ENCODE measurements at regions not wholly inside any gene's neighbourhood (a gene's known extent, or its start where the extent isn't known, plus 50 kb on each side); places are given as distances from the start of the nearest gene placed in this dataset.
"Not testable (repeated sequence)": the region's sequence is repeated elsewhere in the genome, so short reads cannot be mapped to it uniquely, and the experiment has no call there.

DNA sequence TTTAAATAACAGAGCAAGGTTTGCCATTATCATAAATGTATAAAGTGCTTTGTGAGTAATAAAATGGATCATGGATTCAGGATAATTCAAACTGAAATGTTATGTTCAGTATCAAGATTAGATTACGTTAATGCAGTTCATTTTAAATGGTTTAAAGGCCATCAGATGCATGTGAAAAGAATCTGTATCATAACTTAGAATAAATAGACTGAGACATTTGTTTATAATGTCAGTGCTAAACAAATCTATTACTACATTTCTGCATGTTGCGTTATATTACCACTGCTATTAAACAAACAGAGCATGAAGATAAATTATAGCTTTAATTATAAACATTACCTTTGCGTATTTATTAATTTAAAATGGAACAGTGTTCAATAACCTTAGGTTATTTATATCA, 160.2 kb downstream of the TOX3 start:
- no peak for DNase-seq (ENCODE audit: low read depth)

- DNase-seq (ENCODE audit: low read depth), result no peak
These were observed 162.6 kb downstream of the TOX3 start for GRCh38 chr16:52384378-52384777.

- no peak for DNase-seq (ENCODE audit: low read depth)
These were observed 163.2 kb downstream of the TOX3 start for GRCh38 chr16:52383640-52384292.

GRCh38 chr16:52383119-52383518, 163.8 kb downstream of the TOX3 start:
- DNase-seq (ENCODE audit: low read depth), result no peak

- DNase-seq (ENCODE audit: low read depth), result no peak
These were observed 167.4 kb downstream of the TOX3 start for GRCh38 chr16:52379551-52379950.

DNA sequence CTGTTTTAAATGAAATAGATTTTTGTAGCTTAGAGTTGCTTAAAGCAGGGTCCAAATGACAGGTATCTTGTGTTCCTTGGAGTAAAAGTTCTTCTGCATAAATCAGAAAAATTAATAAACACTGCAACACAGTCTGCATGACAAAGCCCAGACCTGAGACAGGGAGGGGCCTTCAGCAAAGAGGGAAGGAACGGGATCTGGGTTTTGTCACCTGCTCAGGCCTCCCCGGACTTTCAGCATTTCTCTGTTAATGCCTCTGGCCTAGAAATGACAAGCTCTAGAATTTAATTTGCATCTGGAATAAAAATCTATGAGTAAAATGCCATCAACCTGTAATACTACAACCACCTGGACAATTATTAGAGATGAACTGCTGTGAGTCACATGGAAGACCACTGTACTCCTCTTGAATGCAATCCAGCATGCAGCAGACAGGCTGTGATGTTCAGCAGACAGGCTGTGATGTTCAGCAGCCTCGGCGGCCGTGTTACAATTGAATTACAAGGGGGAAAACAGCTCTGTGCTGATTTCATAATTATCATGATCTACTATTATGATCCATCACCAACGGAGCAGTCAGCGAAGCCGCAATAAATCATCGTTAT, 170.2 kb downstream of the TOX3 start:
- no peak for DNase-seq (ENCODE audit: low read depth)

DNA sequence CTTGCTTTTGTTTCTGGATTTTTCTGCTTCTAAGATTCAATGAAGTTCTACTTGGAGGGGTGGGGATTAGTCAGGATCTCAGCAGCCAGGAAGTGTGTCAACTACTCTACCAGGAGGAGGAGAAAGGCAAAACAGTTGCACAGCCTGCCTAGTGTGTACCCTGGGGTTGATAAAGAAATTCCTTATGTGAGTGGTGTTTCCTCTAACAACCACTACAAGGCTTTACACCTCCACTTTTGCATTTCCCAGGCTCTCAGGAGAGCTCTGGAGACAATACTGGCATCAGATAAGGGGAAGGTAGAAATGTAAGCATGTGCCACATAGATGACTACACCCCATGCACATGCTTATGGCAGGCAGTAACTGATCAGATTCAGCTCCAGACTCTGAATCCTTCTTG, 174.6 kb downstream of the TOX3 start:
- no peak for DNase-seq (ENCODE audit: low read depth)

GRCh38 chr16:52368859-52369258, 178.1 kb downstream of the TOX3 start:
- no peak for DNase-seq (ENCODE audit: low read depth)

DNA sequence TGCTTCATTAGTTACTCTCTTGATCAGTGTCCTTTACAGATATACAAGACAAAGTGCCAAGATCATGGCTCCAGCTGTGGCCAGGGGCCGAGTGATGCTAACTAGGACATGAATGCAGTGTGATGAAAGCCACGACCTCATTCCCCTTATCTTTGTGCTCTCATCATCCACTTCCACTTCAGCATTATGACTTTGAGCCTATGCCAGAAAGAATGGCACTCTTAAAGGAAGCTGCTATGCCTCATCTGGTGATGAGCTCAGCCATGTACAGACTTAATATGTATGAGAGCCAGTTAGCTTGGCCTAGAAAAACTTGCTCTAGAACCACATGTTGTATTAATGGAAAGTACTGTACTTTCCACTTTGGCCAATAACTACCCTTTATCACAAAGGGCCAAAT, 179.1 kb downstream of the TOX3 start:
- DNase-seq (ENCODE audit: low read depth), result no peak

- DNase-seq (ENCODE audit: low read depth), result no peak
These were observed 180.0 kb downstream of the TOX3 start for GRCh38 chr16:52366983-52367382.

- DNase-seq (ENCODE audit: low read depth), result no peak
These were observed 182.4 kb downstream of the TOX3 start for GRCh38 chr16:52364500-52364899.

GRCh38 chr16:52363082-52363481, 183.9 kb downstream of the TOX3 start:
- no peak for DNase-seq (ENCODE audit: low read depth)

DNA sequence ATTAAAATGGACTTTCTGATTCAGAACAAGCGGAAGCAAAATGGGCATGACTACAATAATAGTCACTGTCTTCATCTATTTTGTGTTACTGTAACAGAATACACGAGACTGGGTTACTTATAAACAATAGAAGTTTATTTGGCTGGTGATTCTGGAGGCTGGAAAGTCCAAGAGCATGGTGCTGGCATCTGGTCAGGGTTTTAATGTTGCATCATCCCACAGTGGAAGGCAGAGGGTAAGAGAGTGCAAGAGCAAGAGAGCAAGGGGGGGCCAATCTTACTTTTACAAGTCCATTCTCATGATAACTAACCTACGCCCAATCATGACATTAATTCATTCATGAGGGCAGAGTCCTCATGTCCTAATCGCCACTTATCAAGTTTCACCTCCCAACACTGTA, 189.2 kb downstream of the TOX3 start:
- DNase-seq (ENCODE audit: low read depth), result no peak

DNA sequence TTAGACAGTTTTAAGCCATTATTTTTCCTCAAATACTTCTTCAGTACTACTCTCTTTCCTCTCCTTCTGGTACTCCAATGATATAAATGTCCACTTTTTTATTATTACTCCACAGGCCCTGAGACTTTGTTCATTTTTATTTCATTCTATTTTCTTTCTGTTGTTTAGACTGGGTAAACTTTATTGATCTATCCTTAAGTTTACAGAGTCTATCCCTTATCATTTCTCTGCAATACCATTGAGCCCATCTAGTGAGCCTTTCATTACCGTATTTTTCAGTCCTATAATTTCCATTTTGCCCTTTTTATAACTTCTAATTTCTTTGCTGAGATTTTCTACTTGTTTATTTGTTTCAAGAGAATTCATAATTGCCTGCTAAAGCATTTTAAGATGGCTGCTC, 193.7 kb downstream of the TOX3 start:
- no peak for DNase-seq (ENCODE audit: low read depth)

- DNase-seq (ENCODE audit: low read depth), result no peak
These were observed 195.5 kb downstream of the TOX3 start for GRCh38 chr16:52351451-52351850.

DNA sequence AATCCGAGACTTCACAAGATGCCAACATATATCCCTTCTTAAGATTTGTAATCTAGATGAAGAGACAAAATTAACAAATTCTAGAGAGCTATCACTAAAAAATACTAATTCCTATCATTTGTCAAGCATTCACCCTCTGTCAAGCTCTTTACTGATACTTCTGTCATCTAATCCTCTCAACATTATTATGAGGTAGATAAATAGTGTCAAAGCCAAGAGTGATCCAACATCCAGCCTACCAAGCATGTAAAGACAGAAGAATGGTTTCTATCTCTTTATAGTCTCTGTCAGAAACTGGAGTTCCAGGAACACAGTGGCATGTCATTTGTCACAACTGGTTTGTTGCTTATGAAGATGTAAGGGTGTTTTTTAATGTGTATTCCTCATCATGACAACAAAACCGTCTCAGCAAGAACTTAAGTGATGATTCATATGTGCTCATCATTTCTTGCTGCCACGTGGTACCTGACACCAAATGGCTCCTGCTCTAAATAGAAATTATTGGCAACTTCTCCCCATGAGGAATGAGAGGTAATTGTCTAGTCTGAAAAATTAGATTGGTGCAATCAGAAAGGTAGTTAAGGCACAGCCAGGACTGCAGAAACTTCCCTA, 196.8 kb downstream of the TOX3 start:
- DNase-seq (ENCODE audit: low read depth), result no peak

DNA sequence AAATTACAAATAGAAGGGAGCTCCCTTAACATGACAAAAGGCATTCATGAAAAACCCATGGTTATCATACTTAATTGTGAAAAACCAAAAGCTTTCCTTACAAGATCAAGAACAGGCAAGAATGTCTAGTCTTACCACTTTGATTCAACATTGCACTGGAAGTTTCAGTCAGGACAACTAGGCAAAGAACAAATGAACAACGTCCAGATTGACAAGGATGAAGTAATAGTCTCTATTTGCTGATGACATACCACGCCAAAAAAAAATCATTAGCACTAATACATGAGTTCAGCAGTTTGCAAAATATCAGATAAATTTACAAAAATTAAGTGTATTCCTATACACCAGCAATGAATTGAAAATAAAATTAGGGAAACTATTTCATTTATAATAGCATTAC, 200.2 kb downstream of the TOX3 start:
- no peak for DNase-seq (ENCODE audit: low read depth)

- DNase-seq (ENCODE audit: low read depth), result not testable (repeated sequence)
These were observed 213.3 kb downstream of the TOX3 start for GRCh38 chr16:52333673-52334072.

GRCh38 chr16:52320930-52321439, 226.0 kb downstream of the TOX3 start:
- DNase-seq (ENCODE audit: low read depth), result no peak

DNA sequence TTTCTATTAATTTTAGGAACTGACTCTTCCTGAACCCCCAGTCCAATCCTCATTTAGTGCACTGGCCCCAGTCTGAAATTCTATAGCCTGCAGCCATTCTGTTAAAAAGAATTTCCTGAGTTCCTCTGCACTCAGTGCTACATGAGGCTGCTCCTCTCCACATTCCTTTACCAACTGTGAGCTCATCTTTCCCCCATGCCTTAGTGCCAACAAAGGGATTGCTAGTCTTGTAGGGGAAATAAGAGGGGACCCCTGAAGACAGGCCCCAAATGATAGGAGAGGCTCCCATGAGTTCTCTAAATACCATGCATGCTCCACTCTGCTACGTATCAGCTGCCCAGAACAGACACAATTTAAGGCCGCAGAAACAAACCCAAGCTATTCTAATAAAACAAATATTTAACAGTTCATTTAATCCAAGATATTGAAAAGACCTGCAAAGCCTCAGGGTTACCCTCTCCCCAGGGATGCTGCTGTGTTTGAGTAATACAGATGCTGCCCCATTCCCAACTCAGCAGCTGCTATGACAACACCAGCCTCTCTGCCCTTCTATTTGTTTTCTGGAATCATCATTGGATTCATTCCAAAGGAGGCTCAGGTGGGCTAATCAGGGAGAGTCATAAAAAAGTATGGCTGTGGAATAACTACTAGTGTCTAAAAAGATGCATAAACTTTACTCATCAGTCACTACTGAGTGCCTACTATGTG, 228.5 kb downstream of the TOX3 start:
- no peak for DNase-seq (ENCODE audit: low read depth)

DNA sequence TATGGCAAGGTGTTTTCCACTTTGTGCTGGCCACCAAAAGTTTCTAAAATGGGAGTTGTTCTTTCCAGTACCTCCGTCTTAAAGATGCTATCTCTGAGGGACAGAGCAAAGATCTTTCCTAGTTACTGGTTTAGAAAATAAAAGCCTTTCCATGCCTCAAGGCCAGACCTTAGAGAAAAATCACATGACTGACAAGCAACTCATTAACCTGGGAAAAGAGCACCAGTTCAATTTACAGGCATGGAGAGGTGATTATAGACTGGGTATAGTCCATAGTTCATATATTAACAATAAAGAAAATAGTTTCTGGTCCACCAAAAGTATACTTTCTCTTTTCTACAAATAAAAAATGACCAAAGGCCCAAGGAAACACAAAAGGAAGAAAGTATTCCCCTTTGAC, 230.7 kb downstream of the TOX3 start:
- no peak for DNase-seq (ENCODE audit: low read depth)

DNA sequence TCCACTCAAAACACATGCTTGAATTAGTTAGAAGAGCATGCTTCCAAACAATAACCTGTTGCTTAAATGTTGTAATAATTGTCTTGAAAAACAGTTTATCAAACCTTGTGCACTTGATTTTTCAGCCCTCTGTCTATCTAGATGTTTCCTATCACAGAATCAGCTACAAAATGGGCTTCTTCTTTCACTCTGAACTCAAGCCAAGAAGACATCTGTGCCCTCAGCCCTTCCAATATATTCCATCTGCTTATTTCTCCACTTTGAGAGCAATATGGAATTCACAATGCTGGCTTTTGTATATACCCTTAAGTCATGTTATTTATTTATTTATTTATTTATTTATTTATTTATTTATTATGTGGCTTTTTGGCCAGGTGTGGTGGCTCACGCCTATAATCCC, 234.2 kb downstream of the TOX3 start:
- DNase-seq (ENCODE audit: low read depth), result no peak

Data from HS-27A (cell line).